ENCODE measurements at regions not wholly inside any gene's neighbourhood (a gene's known extent, or its start where the extent isn't known, plus 50 kb on each side); places are given as distances from the start of the nearest gene placed in this dataset.

- no peak for TF ChIP-seq CTCF (IDR thresholded peaks at IDR 0.05)
- TF ChIP-seq POLR2A (IDR thresholded peaks at IDR 0.05): no peak
These were observed 127.9 kb downstream of the GLUL start for GRCh38 chr1:182263706-182264105.

All from heart left ventricle (tissue), 13 donors.